ENCODE measurements at regions not wholly inside any gene's neighbourhood (a gene's known extent, or its start where the extent isn't known, plus 50 kb on each side); places are given as distances from the start of the nearest gene placed in this dataset.

GRCh38 chr6:153662982-153663381 lies 376.1 kb upstream of the OPRM1 start:
- H3K36me3 ChIP-seq (ENCODE audit: control insufficient read depth in 2 of 2, insufficient read depth in 2 of 2, low read length in 1 of 2) = no peaks in the 10 kb centered on the region
- H3K9me3 ChIP-seq (ENCODE audit: control insufficient read depth in 2 of 2, insufficient read depth in 1 of 2, low read length in 1 of 2) = no peaks in the 10 kb centered on the region
- no peaks in the 10 kb centered on the region for H3K27me3 ChIP-seq (ENCODE audit: control insufficient read depth in 2 of 2, insufficient read depth in 1 of 2, low read length in 1 of 2)
- H3K27ac ChIP-seq (ENCODE audit: low read depth in 1 of 2, low read length in 1 of 2) = no peak overlapping the region
- 77% methylated on average over 1 of the region's 1 CpG for WGBS
- DNase-seq (ENCODE audit: low read depth in 6 of 9, low spot score in 9 of 9) = no peak
- H3K4me1 ChIP-seq (ENCODE audit: control insufficient read depth in 2 of 2, insufficient read depth in 2 of 2, low read length in 2 of 2) = no peaks in the 10 kb centered on the region
- H3K4me3 ChIP-seq (ENCODE audit: low read length in 2 of 2) = no peak overlapping the region

- Histone ChIP-seq H3K9me3 (ENCODE audit: control insufficient read depth in 2 of 2, insufficient read depth in 1 of 2, low read length in 1 of 2) (no peaks in the 10 kb centered on the region), H3K27me3 (ENCODE audit: control insufficient read depth in 2 of 2, insufficient read depth in 1 of 2, low read length in 1 of 2) (no peaks in the 10 kb centered on the region), H3K36me3 (ENCODE audit: control insufficient read depth in 2 of 2, insufficient read depth in 2 of 2, low read length in 1 of 2) (no peaks in the 10 kb centered on the region), H3K27ac (ENCODE audit: low read depth in 1 of 2, low read length in 1 of 2) (no peak overlapping the region), H3K4me1 (ENCODE audit: control insufficient read depth in 2 of 2, insufficient read depth in 2 of 2, low read length in 2 of 2) (no peaks in the 10 kb centered on the region), H3K4me3 (ENCODE audit: low read length in 2 of 2) (no peak overlapping the region)
- WGBS = 98% methylated on average over 1 of the region's 1 CpG
- DNase-seq (ENCODE audit: low read depth in 6 of 9, low spot score in 9 of 9) = no peak
These were observed 393.7 kb upstream of the OPRM1 start for GRCh38 chr6:153645326-153645725.

GRCh38 chr6:153644000-153644399 lies 395.0 kb upstream of the OPRM1 start:
- Histone ChIP-seq H3K27ac (ENCODE audit: low read depth in 1 of 2, low read length in 1 of 2) (no peak overlapping the region), H3K4me3 (ENCODE audit: low read length in 2 of 2) (no peak overlapping the region), H3K36me3 (ENCODE audit: control insufficient read depth in 2 of 2, insufficient read depth in 2 of 2, low read length in 1 of 2) (no peaks in the 10 kb centered on the region), H3K4me1 (ENCODE audit: control insufficient read depth in 2 of 2, insufficient read depth in 2 of 2, low read length in 2 of 2) (no peaks in the 10 kb centered on the region), H3K9me3 (ENCODE audit: control insufficient read depth in 2 of 2, insufficient read depth in 1 of 2, low read length in 1 of 2) (no peaks in the 10 kb centered on the region), H3K27me3 (ENCODE audit: control insufficient read depth in 2 of 2, insufficient read depth in 1 of 2, low read length in 1 of 2) (no peaks in the 10 kb centered on the region)
- DNase-seq (ENCODE audit: low read depth in 6 of 9, low spot score in 9 of 9) = no peak
- 97% methylated on average over 1 of the region's 1 CpG for WGBS

- Histone ChIP-seq H3K36me3 (ENCODE audit: control insufficient read depth in 2 of 2, insufficient read depth in 2 of 2, low read length in 1 of 2) (no peaks in the 10 kb centered on the region), H3K4me1 (ENCODE audit: control insufficient read depth in 2 of 2, insufficient read depth in 2 of 2, low read length in 2 of 2) (no peaks in the 10 kb centered on the region), H3K9me3 (ENCODE audit: control insufficient read depth in 2 of 2, insufficient read depth in 1 of 2, low read length in 1 of 2) (no peaks in the 10 kb centered on the region), H3K27me3 (ENCODE audit: control insufficient read depth in 2 of 2, insufficient read depth in 1 of 2, low read length in 1 of 2) (no peaks in the 10 kb centered on the region), H3K4me3 (ENCODE audit: low read length in 2 of 2) (no peak overlapping the region), H3K27ac (ENCODE audit: low read depth in 1 of 2, low read length in 1 of 2) (no peak overlapping the region)
- DNase-seq (ENCODE audit: low read depth in 6 of 9, low spot score in 9 of 9) = no peak
These were observed 404.6 kb upstream of the OPRM1 start for GRCh38 chr6:153634416-153634815.

- Histone ChIP-seq H3K4me3 (ENCODE audit: low read length in 2 of 2) (no peak overlapping the region), H3K27ac (ENCODE audit: low read depth in 1 of 2, low read length in 1 of 2) (no peak overlapping the region), H3K27me3 (ENCODE audit: control insufficient read depth in 2 of 2, insufficient read depth in 1 of 2, low read length in 1 of 2) (no peaks in the 10 kb centered on the region), H3K4me1 (ENCODE audit: control insufficient read depth in 2 of 2, insufficient read depth in 2 of 2, low read length in 2 of 2) (no peaks in the 10 kb centered on the region), H3K36me3 (ENCODE audit: control insufficient read depth in 2 of 2, insufficient read depth in 2 of 2, low read length in 1 of 2) (no peaks in the 10 kb centered on the region), H3K9me3 (ENCODE audit: control insufficient read depth in 2 of 2, insufficient read depth in 1 of 2, low read length in 1 of 2) (no peaks in the 10 kb centered on the region)
- WGBS = 50% methylated on average over 3 of the region's 3 CpGs
- DNase-seq (ENCODE audit: low read depth in 6 of 9, low spot score in 9 of 9) = peak in 1 of 9 donors; percentile 10
These were observed 414.0 kb upstream of the OPRM1 start for GRCh38 chr6:153625089-153625488.

- Histone ChIP-seq H3K27me3 (ENCODE audit: control insufficient read depth in 2 of 2, insufficient read depth in 1 of 2, low read length in 1 of 2) (no peaks in the 10 kb centered on the region), H3K36me3 (ENCODE audit: control insufficient read depth in 2 of 2, insufficient read depth in 2 of 2, low read length in 1 of 2) (no peaks in the 10 kb centered on the region), H3K4me3 (ENCODE audit: low read length in 2 of 2) (no peak overlapping the region), H3K27ac (ENCODE audit: low read depth in 1 of 2, low read length in 1 of 2) (no peak overlapping the region), H3K4me1 (ENCODE audit: control insufficient read depth in 2 of 2, insufficient read depth in 2 of 2, low read length in 2 of 2) (no peaks in the 10 kb centered on the region), H3K9me3 (ENCODE audit: control insufficient read depth in 2 of 2, insufficient read depth in 1 of 2, low read length in 1 of 2) (no peaks in the 10 kb centered on the region)
- no peak for DNase-seq (ENCODE audit: low read depth in 6 of 9, low spot score in 9 of 9)
- WGBS = 98% methylated on average over 1 of the region's 1 CpG
These were observed 414.5 kb upstream of the OPRM1 start for GRCh38 chr6:153624528-153624927.

GRCh38 chr6:153623496-153623895 lies 415.5 kb upstream of the OPRM1 start:
- H3K27me3 ChIP-seq (ENCODE audit: control insufficient read depth in 2 of 2, insufficient read depth in 1 of 2, low read length in 1 of 2) = no peaks in the 10 kb centered on the region
- no peak for DNase-seq (ENCODE audit: low read depth in 6 of 9, low spot score in 9 of 9)

GRCh38 chr6:153621491-153621890 lies 417.5 kb upstream of the OPRM1 start:
- Histone ChIP-seq H3K9me3 (ENCODE audit: control insufficient read depth in 2 of 2, insufficient read depth in 1 of 2, low read length in 1 of 2) (no peaks in the 10 kb centered on the region), H3K27me3 (ENCODE audit: control insufficient read depth in 2 of 2, insufficient read depth in 1 of 2, low read length in 1 of 2) (no peaks in the 10 kb centered on the region), H3K27ac (ENCODE audit: low read depth in 1 of 2, low read length in 1 of 2) (no peak overlapping the region), H3K4me1 (ENCODE audit: control insufficient read depth in 2 of 2, insufficient read depth in 2 of 2, low read length in 2 of 2) (no peaks in the 10 kb centered on the region), H3K36me3 (ENCODE audit: control insufficient read depth in 2 of 2, insufficient read depth in 2 of 2, low read length in 1 of 2) (no peaks in the 10 kb centered on the region), H3K4me3 (ENCODE audit: low read length in 2 of 2) (no peak overlapping the region)
- WGBS = 97% methylated on average over 2 of the region's 2 CpGs
- no peak for DNase-seq (ENCODE audit: low read depth in 6 of 9, low spot score in 9 of 9)

More at GRCh38 chr6:153623496-153623895, 415.5 kb upstream of the OPRM1 start:
- Histone ChIP-seq H3K4me1 (ENCODE audit: control insufficient read depth in 2 of 2, insufficient read depth in 2 of 2, low read length in 2 of 2) (no peaks in the 10 kb centered on the region), H3K9me3 (ENCODE audit: control insufficient read depth in 2 of 2, insufficient read depth in 1 of 2, low read length in 1 of 2) (no peaks in the 10 kb centered on the region), H3K4me3 (ENCODE audit: low read length in 2 of 2) (no peak overlapping the region), H3K36me3 (ENCODE audit: control insufficient read depth in 2 of 2, insufficient read depth in 2 of 2, low read length in 1 of 2) (no peaks in the 10 kb centered on the region), H3K27ac (ENCODE audit: low read depth in 1 of 2, low read length in 1 of 2) (no peak overlapping the region)
- 93% methylated on average over 2 of the region's 2 CpGs for WGBS

- H3K27ac ChIP-seq (ENCODE audit: low read depth in 1 of 2, low read length in 1 of 2) = no peak overlapping the region
- H3K27me3 ChIP-seq (ENCODE audit: control insufficient read depth in 2 of 2, insufficient read depth in 1 of 2, low read length in 1 of 2) = no peaks in the 10 kb centered on the region
- no peaks in the 10 kb centered on the region for H3K9me3 ChIP-seq (ENCODE audit: control insufficient read depth in 2 of 2, insufficient read depth in 1 of 2, low read length in 1 of 2)
- H3K36me3 ChIP-seq (ENCODE audit: control insufficient read depth in 2 of 2, insufficient read depth in 2 of 2, low read length in 1 of 2) = no peaks in the 10 kb centered on the region
- DNase-seq (ENCODE audit: low read depth in 6 of 9, low spot score in 9 of 9) = no peak
- no peaks in the 10 kb centered on the region for H3K4me1 ChIP-seq (ENCODE audit: control insufficient read depth in 2 of 2, insufficient read depth in 2 of 2, low read length in 2 of 2)
- 69% methylated on average over 5 of the region's 5 CpGs for WGBS
- no peak overlapping the region for H3K4me3 ChIP-seq (ENCODE audit: low read length in 2 of 2)
These were observed 418.0 kb upstream of the OPRM1 start for GRCh38 chr6:153621070-153621469.

Data from thymus (tissue), 11 donors.